ENCODE measurements at regions not wholly inside any gene's neighbourhood (a gene's known extent, or its start where the extent isn't known, plus 50 kb on each side); places are given as distances from the start of the nearest gene placed in this dataset.
"Not testable (repeated sequence)": the region's sequence is repeated elsewhere in the genome, so short reads cannot be mapped to it uniquely, and the experiment has no call there.

DNA sequence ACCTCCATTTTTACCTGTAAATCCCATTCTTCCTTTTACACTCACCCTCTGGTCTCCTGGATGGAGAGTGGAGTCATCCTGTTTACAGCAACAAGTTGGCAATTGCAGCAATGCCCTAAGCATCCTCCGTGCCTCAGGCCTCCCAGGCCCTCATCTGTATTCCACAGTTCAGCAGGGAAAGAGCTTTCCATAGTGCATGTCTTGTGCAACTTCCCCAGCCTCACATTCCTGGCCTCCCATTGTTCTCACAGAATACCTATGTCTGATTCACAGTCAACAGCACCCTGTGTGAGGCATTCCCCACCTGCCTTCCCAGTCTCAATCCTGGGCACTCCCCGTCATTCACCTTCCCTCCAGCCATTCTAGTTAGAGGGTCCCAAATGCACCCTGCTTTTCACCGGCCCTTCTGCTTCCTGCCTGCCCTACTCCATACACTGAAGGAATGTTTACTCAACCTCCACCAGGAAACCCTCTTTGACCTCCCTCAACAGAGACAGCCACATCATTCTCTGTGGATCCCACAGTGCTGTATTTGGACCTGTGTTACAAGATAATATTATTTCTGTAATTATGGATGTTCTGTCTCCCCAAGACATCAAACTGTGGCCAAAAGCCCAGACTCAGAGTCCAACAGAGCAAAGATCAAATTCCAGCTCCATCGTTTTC is 405.7 kb downstream of the BUD13 start:
- H3K4me1 Mint-ChIP-seq: no peaks in the 10 kb centered on the region
- no peak for DNase-seq (ENCODE audit: low spot score in 2 of 2)
- peaks cover 13% of the 10 kb centered on the region for H3K27me3 Mint-ChIP-seq
- H3K36me3 Mint-ChIP-seq (ENCODE audit: insufficient read depth): no peaks in the 10 kb centered on the region
- H3K4me3 Mint-ChIP-seq: no peak overlapping the region
- no peaks in the 10 kb centered on the region for H3K9me3 Mint-ChIP-seq
- ATAC-seq (replicated peaks; ENCODE audit: extremely low read depth, poor library complexity, severe bottlenecking): no peak
- no peak overlapping the region for H3K27ac Mint-ChIP-seq (ENCODE audit: low read depth)

DNA sequence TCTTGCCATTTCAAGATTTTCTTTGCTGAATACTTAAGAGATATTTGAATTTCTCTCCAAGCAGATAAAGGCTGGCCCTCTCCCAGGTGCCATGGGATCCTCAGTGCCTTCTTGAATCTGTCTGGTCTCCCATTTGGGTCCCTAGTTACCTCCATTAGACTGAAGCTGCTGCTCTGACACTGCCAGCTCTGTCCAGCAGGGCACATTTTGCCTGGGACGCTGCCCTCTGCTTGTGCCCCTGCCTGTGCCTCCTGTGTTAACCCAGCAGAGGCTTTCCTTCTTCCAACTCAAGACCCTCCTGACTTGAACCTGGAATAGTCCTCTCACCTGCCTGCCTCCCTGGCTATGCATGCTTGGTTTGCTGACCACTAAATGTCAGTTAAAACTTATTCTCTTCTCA is 406.3 kb downstream of the BUD13 start:
- ATAC-seq (replicated peaks; ENCODE audit: extremely low read depth, poor library complexity, severe bottlenecking) (no peak), DNase-seq (ENCODE audit: low spot score in 2 of 2) (no peak)
- no peaks in the 10 kb centered on the region for H3K9me3 Mint-ChIP-seq
- H3K27me3 Mint-ChIP-seq: peaks cover 20% of the 10 kb centered on the region
- H3K4me1 Mint-ChIP-seq: no peaks in the 10 kb centered on the region
- no peak overlapping the region for H3K27ac Mint-ChIP-seq (ENCODE audit: low read depth)
- H3K4me3 Mint-ChIP-seq: no peak overlapping the region
- H3K36me3 Mint-ChIP-seq (ENCODE audit: insufficient read depth): no peaks in the 10 kb centered on the region

- DNase-seq (ENCODE audit: low spot score in 2 of 2); H3K4me3 Mint-ChIP-seq; H3K4me1 Mint-ChIP-seq; ATAC-seq (replicated peaks; ENCODE audit: extremely low read depth, poor library complexity, severe bottlenecking); H3K36me3 Mint-ChIP-seq (ENCODE audit: insufficient read depth); H3K9me3 Mint-ChIP-seq; H3K27ac Mint-ChIP-seq (ENCODE audit: low read depth): not testable (repeated sequence)
- peaks cover 35% of the 10 kb centered on the region for H3K27me3 Mint-ChIP-seq
Observed at GRCh38 chr11:116364925-116365324, 407.9 kb downstream of the BUD13 start.

DNA sequence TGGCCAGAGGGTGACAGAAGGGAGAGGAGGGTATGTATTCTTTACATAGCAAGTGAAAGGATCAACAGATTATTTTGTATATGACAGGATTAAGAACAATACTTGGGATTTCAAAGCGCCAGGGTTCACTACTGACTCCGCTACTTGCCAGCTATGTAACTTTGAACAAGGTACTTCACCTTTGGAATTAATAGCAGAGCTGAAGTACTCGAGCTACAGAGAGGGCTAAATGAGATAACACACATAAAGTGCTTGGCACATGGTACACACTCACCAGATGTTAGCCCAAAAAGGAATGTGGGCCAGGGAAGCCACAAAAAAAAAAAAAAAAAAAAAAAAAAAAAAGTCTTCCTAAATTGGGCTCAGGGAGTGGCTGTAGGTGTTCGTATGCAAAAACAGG is 408.4 kb downstream of the BUD13 start:
- Mint-ChIP-seq H3K27ac (ENCODE audit: low read depth) (no peak overlapping the region), H3K4me3 (no peak overlapping the region), H3K36me3 (ENCODE audit: insufficient read depth) (no peaks in the 10 kb centered on the region)

DNA sequence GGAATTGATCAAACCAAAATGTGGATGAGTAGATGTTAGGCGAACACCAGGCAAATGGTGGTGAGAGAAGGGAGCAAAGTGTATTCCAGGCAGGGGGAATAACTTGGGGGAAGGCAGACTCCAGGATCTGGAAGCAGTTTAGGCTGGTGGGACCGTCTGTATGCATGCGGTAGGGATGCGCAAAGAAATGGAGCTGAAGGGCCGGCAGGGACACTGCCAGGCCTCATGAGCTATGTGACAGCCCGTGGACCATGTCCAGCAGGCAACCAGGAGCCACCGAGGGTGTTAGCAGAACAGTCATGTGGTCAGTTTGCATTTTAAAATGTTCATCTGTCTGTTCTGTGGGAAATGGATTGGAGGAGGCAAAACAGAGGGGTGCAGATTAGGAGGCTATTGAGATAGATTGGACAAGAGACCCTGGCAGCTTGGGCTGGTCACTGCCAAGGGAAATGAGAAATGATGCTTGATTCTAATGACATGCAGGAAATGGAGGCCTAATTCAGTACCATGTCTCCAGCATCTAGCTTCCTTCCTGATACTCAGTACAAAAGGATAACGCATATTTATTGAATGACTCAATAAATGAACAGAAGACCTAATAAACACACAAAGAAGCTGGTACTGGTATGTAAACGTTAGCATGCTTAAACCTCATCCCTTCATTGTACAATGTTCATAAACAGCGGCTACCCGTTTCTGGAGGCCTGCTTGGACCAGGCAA is 412.4 kb downstream of the BUD13 start:
- no peak overlapping the region for H3K4me3 Mint-ChIP-seq
- H3K9me3 Mint-ChIP-seq: no peaks in the 10 kb centered on the region
- ATAC-seq (replicated peaks; ENCODE audit: extremely low read depth, poor library complexity, severe bottlenecking) (no peak), DNase-seq (ENCODE audit: low spot score in 2 of 2) (no peak)
- H3K36me3 Mint-ChIP-seq (ENCODE audit: insufficient read depth): no peaks in the 10 kb centered on the region
- no peak overlapping the region for H3K27ac Mint-ChIP-seq (ENCODE audit: low read depth)
- H3K4me1 Mint-ChIP-seq: no peaks in the 10 kb centered on the region
- peaks cover 57% of the 10 kb centered on the region for H3K27me3 Mint-ChIP-seq

More for the DNA sequence above, 408.4 kb downstream of the BUD13 start:
- Mint-ChIP-seq H3K9me3 (no peaks in the 10 kb centered on the region), H3K27me3 (peaks cover 41% of the 10 kb centered on the region), H3K4me1 (no peaks in the 10 kb centered on the region)
- ATAC-seq (replicated peaks; ENCODE audit: extremely low read depth, poor library complexity, severe bottlenecking) (no peak), DNase-seq (ENCODE audit: low spot score in 2 of 2) (no peak)

DNA sequence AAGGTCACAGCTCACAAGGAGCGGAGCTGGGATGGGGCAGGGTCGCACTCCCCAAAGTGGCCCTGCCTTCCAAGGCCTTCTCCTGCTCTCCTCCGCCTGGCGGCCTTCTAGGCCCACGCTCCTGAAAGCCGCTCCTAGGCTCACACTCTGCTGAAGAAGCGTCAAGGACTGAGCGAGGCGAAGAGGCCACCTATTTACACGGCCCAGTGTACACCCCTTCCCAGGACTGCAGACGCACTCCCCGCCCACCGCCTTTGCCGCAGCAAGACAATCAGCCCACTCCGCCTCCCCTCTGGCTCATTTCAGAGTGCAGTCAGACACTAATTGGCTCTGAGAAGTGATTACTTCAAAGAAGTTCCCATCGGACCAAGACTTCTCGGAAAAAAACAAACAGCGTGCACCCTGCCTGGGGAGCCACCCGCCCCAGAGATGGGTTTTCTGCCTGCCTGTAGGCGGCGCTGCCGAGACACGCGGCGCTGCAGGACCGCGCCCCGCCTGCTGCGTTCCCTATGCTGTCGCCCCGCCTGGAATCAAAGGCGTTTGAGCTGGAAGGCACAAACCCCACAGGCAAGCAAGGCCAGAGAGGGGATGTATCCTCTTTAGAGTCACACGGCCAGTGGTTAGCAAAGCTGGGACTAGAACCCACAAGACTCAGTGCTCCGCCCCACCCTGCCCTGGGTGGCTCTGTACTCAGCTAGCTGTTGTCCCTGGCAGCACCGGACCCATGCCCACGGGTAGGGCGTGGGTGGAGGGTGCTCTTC is 414.8 kb downstream of the BUD13 start:
- Mint-ChIP-seq H3K4me3 (no peak overlapping the region), H3K36me3 (ENCODE audit: insufficient read depth) (no peaks in the 10 kb centered on the region), H3K27ac (ENCODE audit: low read depth) (no peak overlapping the region), H3K9me3 (no peaks in the 10 kb centered on the region), H3K27me3 (peaks cover 57% of the 10 kb centered on the region), H3K4me1 (no peaks in the 10 kb centered on the region)
- DNase-seq (ENCODE audit: low spot score in 2 of 2): no peak
- no peak for ATAC-seq (replicated peaks; ENCODE audit: extremely low read depth, poor library complexity, severe bottlenecking)

- Mint-ChIP-seq H3K36me3 (ENCODE audit: insufficient read depth) (no peaks in the 10 kb centered on the region), H3K4me3 (no peak overlapping the region), H3K27ac (ENCODE audit: low read depth) (no peak overlapping the region), H3K27me3 (peaks cover 43% of the 10 kb centered on the region), H3K9me3 (peaks cover 4% of the 10 kb centered on the region), H3K4me1 (no peaks in the 10 kb centered on the region)
- ATAC-seq (replicated peaks; ENCODE audit: extremely low read depth, poor library complexity, severe bottlenecking): no peak
- DNase-seq (ENCODE audit: low spot score in 2 of 2): no peak
Observed at GRCh38 chr11:116356451-116356850, 416.3 kb downstream of the BUD13 start.

DNA sequence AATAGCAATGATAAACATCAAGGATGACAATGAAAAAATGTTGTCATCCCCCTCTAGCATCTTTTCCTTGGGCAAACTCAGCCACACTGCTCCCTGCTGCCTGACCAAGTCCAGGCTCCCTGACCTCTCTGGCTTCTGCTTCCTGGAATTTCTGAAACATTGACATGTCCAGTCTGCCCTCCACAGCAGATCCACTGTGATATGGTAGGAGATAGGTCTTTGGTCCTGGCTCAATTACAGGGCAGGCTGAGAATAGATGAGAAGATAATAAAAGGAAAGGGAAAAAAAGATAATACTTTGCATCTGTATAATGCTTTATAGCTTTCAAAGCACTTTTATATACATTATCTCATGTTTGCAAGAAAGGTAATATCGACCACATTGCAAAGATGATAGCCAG is 417.7 kb downstream of the BUD13 start:
- H3K27me3 Mint-ChIP-seq: peaks cover 30% of the 10 kb centered on the region
- peaks cover 4% of the 10 kb centered on the region for H3K9me3 Mint-ChIP-seq
- ATAC-seq (replicated peaks; ENCODE audit: extremely low read depth, poor library complexity, severe bottlenecking) (no peak), DNase-seq (ENCODE audit: low spot score in 2 of 2) (no peak)
- H3K36me3 Mint-ChIP-seq (ENCODE audit: insufficient read depth): no peaks in the 10 kb centered on the region
- H3K4me3 Mint-ChIP-seq: no peak overlapping the region
- H3K4me1 Mint-ChIP-seq: no peaks in the 10 kb centered on the region
- H3K27ac Mint-ChIP-seq (ENCODE audit: low read depth): no peak overlapping the region

- Mint-ChIP-seq H3K4me3 (no peak overlapping the region), H3K27ac (ENCODE audit: low read depth) (no peak overlapping the region), H3K4me1 (no peaks in the 10 kb centered on the region), H3K9me3 (peaks cover 4% of the 10 kb centered on the region), H3K36me3 (ENCODE audit: insufficient read depth) (no peaks in the 10 kb centered on the region), H3K27me3 (peaks cover 20% of the 10 kb centered on the region)
- ATAC-seq (replicated peaks; ENCODE audit: extremely low read depth, poor library complexity, severe bottlenecking) (no peak), DNase-seq (ENCODE audit: low spot score in 2 of 2) (no peak)
Observed at GRCh38 chr11:116353589-116353988, 419.2 kb downstream of the BUD13 start.

GRCh38 chr11:116352881-116353280 is 419.9 kb downstream of the BUD13 start:
- DNase-seq (ENCODE audit: low spot score in 2 of 2): no peak
- Mint-ChIP-seq H3K4me3 (no peak overlapping the region), H3K4me1 (no peaks in the 10 kb centered on the region), H3K27me3 (peaks cover 20% of the 10 kb centered on the region), H3K9me3 (peaks cover 10% of the 10 kb centered on the region), H3K36me3 (ENCODE audit: insufficient read depth) (no peaks in the 10 kb centered on the region), H3K27ac (ENCODE audit: low read depth) (no peak overlapping the region)
- ATAC-seq (replicated peaks; ENCODE audit: extremely low read depth, poor library complexity, severe bottlenecking): no peak

GRCh38 chr11:116348226-116348625 is 424.6 kb downstream of the BUD13 start:
- Mint-ChIP-seq H3K4me3 (no peak overlapping the region), H3K36me3 (ENCODE audit: insufficient read depth) (no peaks in the 10 kb centered on the region), H3K27ac (ENCODE audit: low read depth) (no peak overlapping the region), H3K27me3 (no peaks in the 10 kb centered on the region), H3K4me1 (no peaks in the 10 kb centered on the region), H3K9me3 (peaks cover 16% of the 10 kb centered on the region)
- no peak for ATAC-seq (replicated peaks; ENCODE audit: extremely low read depth, poor library complexity, severe bottlenecking)
- no peak for DNase-seq (ENCODE audit: low spot score in 2 of 2)

- H3K36me3 Mint-ChIP-seq (ENCODE audit: insufficient read depth): no peaks in the 10 kb centered on the region
- ATAC-seq (replicated peaks; ENCODE audit: extremely low read depth, poor library complexity, severe bottlenecking): no peak
Observed at GRCh38 chr11:116345575-116345974, 427.2 kb downstream of the BUD13 start.

DNA sequence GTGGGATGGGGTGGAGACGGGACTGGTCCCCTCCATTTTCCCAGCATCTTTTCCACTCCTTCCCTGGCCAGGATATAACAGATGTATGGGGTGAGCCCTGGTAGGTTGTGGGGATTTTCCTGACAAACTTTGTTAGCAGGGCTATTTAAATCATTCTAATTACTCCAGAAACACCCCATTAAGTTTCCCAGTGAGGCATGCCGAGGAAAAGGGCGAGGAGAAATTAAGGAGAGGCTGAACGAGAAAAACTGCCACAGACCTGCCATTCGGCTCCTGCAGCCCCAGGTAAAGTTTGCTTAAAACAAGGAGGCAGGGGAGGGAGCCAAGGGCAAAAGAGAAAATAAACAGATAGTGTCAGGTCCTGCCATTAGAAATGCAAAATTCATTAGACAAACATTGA is 428.2 kb downstream of the BUD13 start:
- no peaks in the 10 kb centered on the region for H3K27me3 Mint-ChIP-seq
- peaks cover 24% of the 10 kb centered on the region for H3K9me3 Mint-ChIP-seq
- H3K4me1 Mint-ChIP-seq: no peaks in the 10 kb centered on the region
- DNase-seq (ENCODE audit: low spot score in 2 of 2): no peak
- H3K36me3 Mint-ChIP-seq (ENCODE audit: insufficient read depth): no peaks in the 10 kb centered on the region
- no peak overlapping the region for H3K4me3 Mint-ChIP-seq
- no peak overlapping the region for H3K27ac Mint-ChIP-seq (ENCODE audit: low read depth)
- ATAC-seq (replicated peaks; ENCODE audit: extremely low read depth, poor library complexity, severe bottlenecking): no peak

More at GRCh38 chr11:116345575-116345974, 427.2 kb downstream of the BUD13 start:
- Mint-ChIP-seq H3K27ac (ENCODE audit: low read depth) (no peak overlapping the region), H3K4me3 (no peak overlapping the region), H3K9me3 (peaks cover 19% of the 10 kb centered on the region), H3K4me1 (no peaks in the 10 kb centered on the region), H3K27me3 (no peaks in the 10 kb centered on the region)
- no peak for DNase-seq (ENCODE audit: low spot score in 2 of 2)

Measured in central memory CD8-positive, alpha-beta T cell (primary cell).